BE2C (cell line): ENCODE measurements at regions not wholly inside any gene's neighbourhood (a gene's known extent, or its start where the extent isn't known, plus 50 kb on each side); places are given as distances from the start of the nearest gene placed in this dataset.
"Not testable (repeated sequence)": the region's sequence is repeated elsewhere in the genome, so short reads cannot be mapped to it uniquely, and the experiment has no call there.

ENCODE experiments used
- DNase-seq: peaks from one replicate; pipeline ENCODE4 v3.0.0-alpha.2; 2020
- H3K27me3 ChIP-seq: fragments of 250-450 bp; sonication (Bioruptor Pico); 2 replicates; pipeline ENCODE4 v1.5.1; 2020; ENCODE audit warnings: mild to moderate bottlenecking
- H3K36me3 ChIP-seq: fragments of 250-450 bp; sonication (Bioruptor Pico); 2 replicates; pipeline ENCODE4 v1.5.1; 2020; ENCODE audit warnings: mild to moderate bottlenecking
- H3K4me1 ChIP-seq: fragments of 250-450 bp; sonication (Bioruptor Pico); 2 replicates; pipeline ENCODE4 v1.5.1; 2020
- H3K4me3 ChIP-seq: 2 replicates; pipeline ENCODE4 v1.5.1; 2011; ENCODE audit warnings: low read depth, low read length
- H3K9me3 ChIP-seq: fragments of 250-450 bp; sonication (Bioruptor Pico); 2 replicates; pipeline ENCODE4 v1.5.1; 2020
- CTCF ChIP-seq: IDR thresholded peaks from 2 replicates; pipeline ENCODE4 v1.5.1; 2012; ENCODE audit warnings: mild to moderate bottlenecking, low read depth, low read length

GRCh38 chr15:79505956-79506355 lies 73.8 kb downstream of the MINAR1 start:
- no peak for DNase-seq
- no peaks in the 10 kb centered on the region for H3K27me3 ChIP-seq
- no peak overlapping the region for H3K4me3 ChIP-seq
- H3K4me1 ChIP-seq: no peaks in the 10 kb centered on the region
- H3K9me3 ChIP-seq: no peaks in the 10 kb centered on the region
- no peaks in the 10 kb centered on the region for H3K36me3 ChIP-seq
- no peak for TF ChIP-seq CTCF

- not testable (repeated sequence) for H3K4me1 ChIP-seq, H3K4me3 ChIP-seq, H3K36me3 ChIP-seq, H3K27me3 ChIP-seq, H3K9me3 ChIP-seq, DNase-seq
Observed at GRCh38 chr15:79512844-79513243, 80.7 kb downstream of the MINAR1 start.

- no peak for TF ChIP-seq CTCF
- Histone ChIP-seq H3K27me3 (no peaks in the 10 kb centered on the region), H3K9me3 (no peaks in the 10 kb centered on the region), H3K36me3 (no peaks in the 10 kb centered on the region), H3K4me1 (no peaks in the 10 kb centered on the region), H3K4me3 (no peak overlapping the region)
- no peak for DNase-seq
Observed at GRCh38 chr15:79513417-79513816, 81.3 kb downstream of the MINAR1 start.

- DNase-seq: no peak
- H3K4me1 ChIP-seq: no peaks in the 10 kb centered on the region
- no peaks in the 10 kb centered on the region for H3K36me3 ChIP-seq
- H3K4me3 ChIP-seq: no peak overlapping the region
- H3K27me3 ChIP-seq: no peaks in the 10 kb centered on the region
- no peaks in the 10 kb centered on the region for H3K9me3 ChIP-seq
- TF ChIP-seq CTCF: no peak
Observed at GRCh38 chr15:79513940-79514339, 81.8 kb downstream of the MINAR1 start.

- no peak for TF ChIP-seq CTCF
- H3K27me3 ChIP-seq: no peaks in the 10 kb centered on the region
- no peak overlapping the region for H3K4me3 ChIP-seq
- DNase-seq: no peak
- no peaks in the 10 kb centered on the region for H3K4me1 ChIP-seq
- H3K36me3 ChIP-seq: no peaks in the 10 kb centered on the region
- H3K9me3 ChIP-seq: no peaks in the 10 kb centered on the region
Observed at GRCh38 chr15:79515300-79516027, 83.3 kb downstream of the MINAR1 start.

GRCh38 chr15:79516155-79516554 lies 84.0 kb downstream of the MINAR1 start:
- Histone ChIP-seq H3K4me1 (no peaks in the 10 kb centered on the region), H3K36me3 (no peaks in the 10 kb centered on the region), H3K4me3 (no peak overlapping the region), H3K27me3 (no peaks in the 10 kb centered on the region), H3K9me3 (no peaks in the 10 kb centered on the region)
- no peak for DNase-seq
- no peak for TF ChIP-seq CTCF

GRCh38 chr15:79516646-79517045 lies 84.5 kb downstream of the MINAR1 start:
- Histone ChIP-seq H3K36me3 (no peaks in the 10 kb centered on the region), H3K27me3 (no peaks in the 10 kb centered on the region), H3K4me1 (no peaks in the 10 kb centered on the region), H3K9me3 (no peaks in the 10 kb centered on the region), H3K4me3 (no peak overlapping the region)
- TF ChIP-seq CTCF: no peak
- no peak for DNase-seq
